CD4-positive, CD25-positive, alpha-beta regulatory T cell (primary cell): ENCODE measurements at regions not wholly inside any gene's neighbourhood (a gene's known extent, or its start where the extent isn't known, plus 50 kb on each side); places are given as distances from the start of the nearest gene placed in this dataset.

Source experiments
- ATAC-seq, 2 donors: fragments of 150-1000 bp; cut with Tn5 transposase; one replicate each; pipeline ENCODE4 v1.10.0; 2021; ENCODE audit warnings: low read depth in 2 of 2, moderate number of reproducible peaks in 2 of 2, moderate library complexity in 1 of 2
- DNase-seq, 3 donors: peaks; one replicate each; pipeline versions ENCODE4 v3.0.0 to v3.0.0-alpha.2; 2012 to 2022; ENCODE audit warnings: mixed read lengths in 1 of 3
- H3K27ac ChIP-seq: one replicate; pipeline ENCODE4 v1.7.0; 2013; ENCODE audit warnings: mild to moderate bottlenecking, low read length; ENCODE audit not compliant: insufficient read depth, poor library complexity, severe bottlenecking
- H3K27me3 ChIP-seq: one replicate; pipeline ENCODE4 v1.7.0; 2013; ENCODE audit warnings: low read length; ENCODE audit not compliant: control insufficient read depth, insufficient read depth
- H3K36me3 ChIP-seq: one replicate; pipeline ENCODE4 v1.7.0; 2013; ENCODE audit warnings: mild to moderate bottlenecking, low read length, moderate library complexity; ENCODE audit not compliant: control insufficient read depth, insufficient read depth
- H3K4me1 ChIP-seq: 2 replicates; pipeline ENCODE4 v1.7.0; 2013; ENCODE audit warnings: mild to moderate bottlenecking, low read length; ENCODE audit not compliant: insufficient read depth, control insufficient read depth, poor library complexity, severe bottlenecking
- H3K4me3 ChIP-seq: one replicate; pipeline ENCODE4 v1.7.0; 2013; ENCODE audit warnings: low read depth, mild to moderate bottlenecking, low read length, moderate library complexity
- H3K9me3 ChIP-seq, 2 experiments: 1 replicate in 1 of 2; 2 replicates in 1 of 2; pipeline ENCODE4 v1.7.0; 2013; ENCODE audit warnings: low read length in 2 of 2, mild to moderate bottlenecking in 1 of 2, moderate library complexity in 1 of 2; ENCODE audit not compliant: control insufficient read depth in 2 of 2
- H3K27ac Mint-ChIP-seq, 3 donors: one replicate each; pipeline ENCODE4 v1.8.0; 2020 to 2022; ENCODE audit warnings: mild to moderate bottlenecking in 3 of 3, mixed read lengths in 3 of 3, moderate library complexity in 2 of 3
- H3K27me3 Mint-ChIP-seq: one replicate; pipeline ENCODE4 v1.8.0; 2022; ENCODE audit warnings: mild to moderate bottlenecking, mixed read lengths
- H3K36me3 Mint-ChIP-seq: one replicate; pipeline ENCODE4 v1.8.0; 2020; ENCODE audit warnings: mixed read lengths
- H3K4me1 Mint-ChIP-seq, 4 donors: one replicate each; pipeline ENCODE4 v1.8.0; 2020 to 2022; ENCODE audit warnings: mixed read lengths in 4 of 4, mild to moderate bottlenecking in 1 of 4
- H3K4me3 Mint-ChIP-seq, 4 donors: one replicate each; pipeline ENCODE4 v1.8.0; 2020 to 2022; ENCODE audit warnings: mild to moderate bottlenecking in 4 of 4, mixed read lengths in 4 of 4, moderate library complexity in 3 of 4
- H3K9me3 Mint-ChIP-seq, 7 donors: one replicate each; pipeline ENCODE4 v1.8.0; 2020 to 2022; ENCODE audit warnings: mixed read lengths in 7 of 7, mild to moderate bottlenecking in 3 of 7, moderate library complexity in 2 of 7

GRCh38 chr2:45125232-45125631 is 116.0 kb upstream of the SIX2 start:
- Histone ChIP-seq H3K4me3 (no peak overlapping the region), H3K36me3 (no peaks in the 10 kb centered on the region), H3K27ac (no peak overlapping the region), H3K9me3 (no peaks in the 10 kb centered on the region), H3K4me1 (no peaks in the 10 kb centered on the region), H3K27me3 (no peaks in the 10 kb centered on the region)
- ATAC-seq (no peak), DNase-seq (no peak)
- Mint-ChIP-seq H3K27ac (no peak overlapping the region), H3K4me3 (no peak overlapping the region), H3K9me3 (no peaks in the 10 kb centered on the region), H3K36me3 (no peaks in the 10 kb centered on the region), H3K27me3 (no peaks in the 10 kb centered on the region), H3K4me1 (no peaks in the 10 kb centered on the region)

GRCh38 chr2:45124456-45124855 is 115.2 kb upstream of the SIX2 start:
- Mint-ChIP-seq H3K4me1 (no peaks in the 10 kb centered on the region), H3K9me3 (no peaks in the 10 kb centered on the region), H3K36me3 (no peaks in the 10 kb centered on the region), H3K27ac (no peak overlapping the region), H3K4me3 (no peak overlapping the region), H3K27me3 (no peaks in the 10 kb centered on the region)
- Histone ChIP-seq H3K4me3 (no peak overlapping the region), H3K4me1 (no peaks in the 10 kb centered on the region), H3K9me3 (no peaks in the 10 kb centered on the region), H3K27ac (no peak overlapping the region), H3K36me3 (no peaks in the 10 kb centered on the region), H3K27me3 (no peaks in the 10 kb centered on the region)
- ATAC-seq = no peak
- DNase-seq = no peak

- H3K27ac Mint-ChIP-seq = no peak overlapping the region
- peaks cover 0 to 2% (median 0%) of the 10 kb centered on the region in 7 donors for H3K9me3 Mint-ChIP-seq
- Histone ChIP-seq H3K36me3 (no peaks in the 10 kb centered on the region), H3K9me3 (no peaks in the 10 kb centered on the region), H3K27ac (no peak overlapping the region), H3K27me3 (no peaks in the 10 kb centered on the region), H3K4me1 (no peaks in the 10 kb centered on the region), H3K4me3 (no peak overlapping the region)
- no peaks in the 10 kb centered on the region for H3K4me1 Mint-ChIP-seq
- DNase-seq = no peak
- no peaks in the 10 kb centered on the region for H3K27me3 Mint-ChIP-seq
- no peaks in the 10 kb centered on the region for H3K36me3 Mint-ChIP-seq
- no peak for ATAC-seq
- H3K4me3 Mint-ChIP-seq = no peak overlapping the region
These were observed 114.4 kb upstream of the SIX2 start for GRCh38 chr2:45123521-45124191.

- Mint-ChIP-seq H3K27me3 (no peaks in the 10 kb centered on the region), H3K9me3 (peaks cover 0 to 4% (median 0%) of the 10 kb centered on the region in 7 donors), H3K4me3 (no peak overlapping the region), H3K27ac (no peak overlapping the region), H3K36me3 (no peaks in the 10 kb centered on the region), H3K4me1 (no peaks in the 10 kb centered on the region)
- Histone ChIP-seq H3K27me3 (no peaks in the 10 kb centered on the region), H3K36me3 (no peaks in the 10 kb centered on the region), H3K4me1 (no peaks in the 10 kb centered on the region), H3K27ac (no peak overlapping the region), H3K4me3 (no peak overlapping the region), H3K9me3 (no peaks in the 10 kb centered on the region)
- DNase-seq = no peak
- ATAC-seq = no peak
These were observed 113.8 kb upstream of the SIX2 start for GRCh38 chr2:45123065-45123464.

GRCh38 chr2:45121236-45121927 is 112.1 kb upstream of the SIX2 start:
- Mint-ChIP-seq H3K27me3 (no peaks in the 10 kb centered on the region), H3K9me3 (peaks cover 0 to 5% (median 0%) of the 10 kb centered on the region in 7 donors), H3K4me3 (no peak overlapping the region), H3K27ac (peak overlapping the region in 1 of 3 donors; percentile 41), H3K36me3 (no peaks in the 10 kb centered on the region), H3K4me1 (no peaks in the 10 kb centered on the region)
- DNase-seq (no peak), ATAC-seq (no peak)
- Histone ChIP-seq H3K4me1 (no peaks in the 10 kb centered on the region), H3K9me3 (no peaks in the 10 kb centered on the region), H3K27me3 (no peaks in the 10 kb centered on the region), H3K4me3 (no peak overlapping the region), H3K27ac (no peak overlapping the region), H3K36me3 (no peaks in the 10 kb centered on the region)

GRCh38 chr2:45120546-45120945 is 111.3 kb upstream of the SIX2 start:
- Mint-ChIP-seq H3K36me3 (no peaks in the 10 kb centered on the region), H3K27me3 (no peaks in the 10 kb centered on the region), H3K27ac (no peak overlapping the region), H3K4me3 (no peak overlapping the region), H3K4me1 (no peaks in the 10 kb centered on the region), H3K9me3 (peaks cover 0 to 5% (median 0%) of the 10 kb centered on the region in 7 donors)
- no peaks in the 10 kb centered on the region for H3K9me3 ChIP-seq
- no peaks in the 10 kb centered on the region for H3K4me1 ChIP-seq
- H3K36me3 ChIP-seq = no peaks in the 10 kb centered on the region
- DNase-seq (no peak), ATAC-seq (no peak)
- H3K4me3 ChIP-seq = no peak overlapping the region
- H3K27me3 ChIP-seq = no peaks in the 10 kb centered on the region
- no peak overlapping the region for H3K27ac ChIP-seq

GRCh38 chr2:45119855-45120254 is 110.6 kb upstream of the SIX2 start:
- Histone ChIP-seq H3K4me3 (no peak overlapping the region), H3K4me1 (no peaks in the 10 kb centered on the region), H3K9me3 (no peaks in the 10 kb centered on the region), H3K36me3 (no peaks in the 10 kb centered on the region), H3K27ac (no peak overlapping the region), H3K27me3 (no peaks in the 10 kb centered on the region)
- H3K4me1 Mint-ChIP-seq = no peaks in the 10 kb centered on the region
- peaks cover 0 to 5% (median 0%) of the 10 kb centered on the region in 7 donors for H3K9me3 Mint-ChIP-seq
- H3K4me3 Mint-ChIP-seq = no peak overlapping the region
- no peak for ATAC-seq
- H3K36me3 Mint-ChIP-seq = no peaks in the 10 kb centered on the region
- H3K27me3 Mint-ChIP-seq = no peaks in the 10 kb centered on the region
- no peak for DNase-seq
- no peak overlapping the region for H3K27ac Mint-ChIP-seq

GRCh38 chr2:45119038-45119437 is 109.8 kb upstream of the SIX2 start:
- DNase-seq = no peak
- Histone ChIP-seq H3K36me3 (no peaks in the 10 kb centered on the region), H3K9me3 (no peaks in the 10 kb centered on the region), H3K4me3 (no peak overlapping the region), H3K27me3 (no peaks in the 10 kb centered on the region), H3K4me1 (no peaks in the 10 kb centered on the region), H3K27ac (no peak overlapping the region)
- Mint-ChIP-seq H3K27me3 (peaks cover 3% of the 10 kb centered on the region), H3K27ac (no peak overlapping the region), H3K36me3 (no peaks in the 10 kb centered on the region), H3K9me3 (peaks cover 0 to 5% (median 0%) of the 10 kb centered on the region in 7 donors), H3K4me3 (no peak overlapping the region), H3K4me1 (no peaks in the 10 kb centered on the region)
- ATAC-seq = no peak
